ENCODE measurements at regions not wholly inside any gene's neighbourhood (a gene's known extent, or its start where the extent isn't known, plus 50 kb on each side); places are given as distances from the start of the nearest gene placed in this dataset.
"Not testable (repeated sequence)": the region's sequence is repeated elsewhere in the genome, so short reads cannot be mapped to it uniquely, and the experiment has no call there.

GRCh38 chr4:188287169-188287894 is 148.1 kb downstream of the TRIML1 start:
- DNase-seq: no peak

- DNase-seq: no peak
These were observed 150.4 kb downstream of the TRIML1 start for GRCh38 chr4:188289531-188290125.

- DNase-seq: no peak
These were observed 156.7 kb downstream of the TRIML1 start for GRCh38 chr4:188295899-188296298.

GRCh38 chr4:188296331-188296730 is 157.1 kb downstream of the TRIML1 start:
- no peak for DNase-seq

GRCh38 chr4:188297873-188298272 is 158.6 kb downstream of the TRIML1 start:
- DNase-seq: no peak

GRCh38 chr4:188299161-188299560 is 159.9 kb downstream of the TRIML1 start:
- DNase-seq: no peak

- DNase-seq: no peak
These were observed 161.1 kb downstream of the TRIML1 start for GRCh38 chr4:188300385-188300784.

GRCh38 chr4:188305690-188306089 is 166.4 kb downstream of the TRIML1 start:
- DNase-seq: no peak

- DNase-seq: no peak
These were observed 168.3 kb downstream of the TRIML1 start for GRCh38 chr4:188307591-188307990.

GRCh38 chr4:188308142-188308541 is 168.9 kb downstream of the TRIML1 start:
- no peak for DNase-seq

GRCh38 chr4:188316391-188316790 is 177.2 kb downstream of the TRIML1 start:
- no peak for DNase-seq

- no peak for DNase-seq
These were observed 189.7 kb downstream of the TRIML1 start for GRCh38 chr4:188328966-188329365.

- no peak for DNase-seq
These were observed 190.3 kb downstream of the TRIML1 start for GRCh38 chr4:188329521-188329920.

GRCh38 chr4:188332265-188332664 is 193.0 kb downstream of the TRIML1 start:
- DNase-seq: no peak

GRCh38 chr4:188336891-188337290 is 197.7 kb downstream of the TRIML1 start:
- DNase-seq: no peak

- no peak for DNase-seq
These were observed 202.2 kb downstream of the TRIML1 start for GRCh38 chr4:188341428-188341827.

- DNase-seq: no peak
These were observed 207.0 kb downstream of the TRIML1 start for GRCh38 chr4:188346171-188346809.

- no peak for DNase-seq
These were observed 208.1 kb downstream of the TRIML1 start for GRCh38 chr4:188347339-188347738.

- not testable (repeated sequence) for DNase-seq
These were observed 210.3 kb downstream of the TRIML1 start for GRCh38 chr4:188349569-188349968.

GRCh38 chr4:188363196-188363595 is 224.0 kb downstream of the TRIML1 start:
- no peak for DNase-seq

GRCh38 chr4:188370777-188371176 is 231.5 kb downstream of the TRIML1 start:
- DNase-seq: no peak

GRCh38 chr4:188372058-188372457 is 232.8 kb downstream of the TRIML1 start:
- DNase-seq: no peak

GRCh38 chr4:188372829-188373228 is 233.6 kb downstream of the TRIML1 start:
- no peak for DNase-seq

GRCh38 chr4:188374871-188375270 is 235.6 kb downstream of the TRIML1 start:
- no peak for DNase-seq
